GM23338 (cell line): ENCODE measurements at regions not wholly inside any gene's neighbourhood (a gene's known extent, or its start where the extent isn't known, plus 50 kb on each side); places are given as distances from the start of the nearest gene placed in this dataset.

ENCODE experiments used
- ATAC-seq: fragments of 200-7000 bp; cut with Tn5 transposase; 3 replicates; pipeline ENCODE4 v1.9.1; 2020
- DNase-seq: peaks from one replicate; pipeline ENCODE4 v3.0.0-alpha.2; 2015; ENCODE audit warnings: low spot score
- H2AFZ ChIP-seq: fragments of 200-600 bp; sonication (generic); 2 replicates; pipeline ENCODE4 v1.8.0; 2016; ENCODE audit warnings: antibody characterized with exemption, mild to moderate bottlenecking, moderate library complexity
- H3F3A ChIP-seq: fragments of 200-600 bp; sonication (generic); replicated peaks from 2 replicates; pipeline ENCODE4 v1.8.0; 2017; ENCODE audit warnings: antibody characterized with exemption, mixed run types, low read depth
- H3K27ac ChIP-seq: fragments of 200-600 bp; sonication (generic); 2 replicates; pipeline ENCODE4 v1.6.1; 2016; ENCODE audit warnings: low read depth
- H3K27me3 ChIP-seq: fragments of 200-600 bp; sonication (generic); 2 replicates; pipeline ENCODE4 v1.8.0; 2016; ENCODE audit warnings: mild to moderate bottlenecking, mixed run types, moderate library complexity; ENCODE audit not compliant: insufficient read depth
- H3K36me3 ChIP-seq: fragments of 200-600 bp; sonication (generic); 2 replicates; pipeline ENCODE4 v1.8.0; 2016; ENCODE audit warnings: mild to moderate bottlenecking; ENCODE audit not compliant: insufficient read depth
- H3K4me1 ChIP-seq: fragments of 200-600 bp; sonication (generic); 2 replicates; pipeline ENCODE4 v1.8.0; 2016; ENCODE audit warnings: mild to moderate bottlenecking, moderate library complexity; ENCODE audit not compliant: insufficient read depth
- H3K4me2 ChIP-seq: fragments of 200-600 bp; sonication (generic); 2 replicates; pipeline ENCODE4 v1.7.1; 2017; ENCODE audit warnings: mixed run types
- H3K4me3 ChIP-seq: fragments of 200-600 bp; sonication (generic); 2 replicates; pipeline ENCODE4 v1.6.1; 2016; ENCODE audit warnings: mixed run types
- H3K79me2 ChIP-seq: fragments of 200-600 bp; sonication (generic); replicated peaks from 2 replicates; pipeline ENCODE4 v1.8.0; 2017; ENCODE audit warnings: mild to moderate bottlenecking; ENCODE audit not compliant: insufficient read depth
- H3K9me2 ChIP-seq: fragments of 200-600 bp; sonication (generic); 2 replicates; pipeline ENCODE4 v1.8.0; 2017; ENCODE audit not compliant: insufficient read depth
- H4K20me1 ChIP-seq: fragments of 200-600 bp; sonication (generic); replicated peaks from 2 replicates; pipeline ENCODE4 v1.8.0; 2017; ENCODE audit warnings: mild to moderate bottlenecking; ENCODE audit not compliant: insufficient read depth
- H3K27ac Mint-ChIP-seq: 2 replicates; pipeline ENCODE4 v1.8.0; 2020; ENCODE audit warnings: inconsistent platforms, mild to moderate bottlenecking, moderate library complexity, mixed read lengths
- H3K27me3 Mint-ChIP-seq: 3 replicates; pipeline ENCODE4 v1.8.0; 2022; ENCODE audit warnings: low read depth, mild to moderate bottlenecking, moderate library complexity, mixed read lengths, inconsistent platforms; ENCODE audit not compliant: insufficient read depth, poor library complexity
- H3K36me3 Mint-ChIP-seq: 3 replicates; pipeline ENCODE4 v1.8.0; 2021; ENCODE audit warnings: low read depth, mild to moderate bottlenecking, inconsistent platforms, moderate library complexity, mixed read lengths
- H3K4me1 Mint-ChIP-seq: 3 replicates; pipeline ENCODE4 v1.8.0; 2020; ENCODE audit warnings: mild to moderate bottlenecking, inconsistent platforms, mixed read lengths
- H3K4me3 Mint-ChIP-seq: 3 replicates; pipeline ENCODE4 v1.8.0; 2021; ENCODE audit warnings: moderate library complexity, mild to moderate bottlenecking, inconsistent platforms, mixed read lengths
- H3K9me3 Mint-ChIP-seq: 3 replicates; pipeline ENCODE4 v1.8.0; 2020; ENCODE audit warnings: moderate library complexity, mild to moderate bottlenecking, inconsistent platforms, mixed read lengths
- CREB1 ChIP-seq: fragments of 250-450 bp; sonication (Bioruptor Pico); IDR thresholded peaks from 2 replicates; pipeline ENCODE4 v1.5.0; 2020; ENCODE audit warnings: low read depth, mild to moderate bottlenecking, moderate library complexity
- EZH2 ChIP-seq: fragments of 200-600 bp; sonication (generic); IDR thresholded peaks from one replicate; pipeline ENCODE4 v1.8.0; 2017; ENCODE audit warnings: antibody characterized with exemption, mild to moderate bottlenecking, low read depth; ENCODE audit not compliant: unreplicated experiment
- EZH2phosphoT487 ChIP-seq: fragments of 200-600 bp; sonication (generic); IDR thresholded peaks from one replicate; pipeline ENCODE4 v1.8.1; 2018; ENCODE audit warnings: antibody characterized with exemption; ENCODE audit not compliant: unreplicated experiment
- POLR2AphosphoS5 ChIP-seq: IDR thresholded peaks from 2 replicates; pipeline ENCODE4 v1.6.1; 2016; ENCODE audit warnings: antibody characterized with exemption, low read depth
- REST ChIP-seq: IDR thresholded peaks from one replicate; pipeline ENCODE4 v1.6.1; 2018; ENCODE audit warnings: antibody characterized with exemption; ENCODE audit not compliant: unreplicated experiment
- STAT1 ChIP-seq: IDR thresholded peaks from one replicate; pipeline ENCODE4 v1.6.1; 2016; ENCODE audit warnings: antibody characterized with exemption; ENCODE audit not compliant: unreplicated experiment
- ZNF114 ChIP-seq: fragments of 250-450 bp; sonication (Bioruptor Pico); IDR thresholded peaks from 2 replicates; pipeline ENCODE4 v1.5.0; 2020; ENCODE audit warnings: mild to moderate bottlenecking, moderate library complexity
- TF ChIP-seq, protein P1 (sequence below): fragments of 250-450 bp; sonication (Bioruptor Pico); IDR thresholded peaks from 2 replicates; pipeline ENCODE4 v1.5.0; 2020; ENCODE audit warnings: mild to moderate bottlenecking, moderate library complexity
- TF ChIP-seq, protein P2 (sequence below): IDR thresholded peaks from 2 replicates; pipeline ENCODE4 v1.6.1; 2016; ENCODE audit warnings: antibody characterized with exemption

DNA sequence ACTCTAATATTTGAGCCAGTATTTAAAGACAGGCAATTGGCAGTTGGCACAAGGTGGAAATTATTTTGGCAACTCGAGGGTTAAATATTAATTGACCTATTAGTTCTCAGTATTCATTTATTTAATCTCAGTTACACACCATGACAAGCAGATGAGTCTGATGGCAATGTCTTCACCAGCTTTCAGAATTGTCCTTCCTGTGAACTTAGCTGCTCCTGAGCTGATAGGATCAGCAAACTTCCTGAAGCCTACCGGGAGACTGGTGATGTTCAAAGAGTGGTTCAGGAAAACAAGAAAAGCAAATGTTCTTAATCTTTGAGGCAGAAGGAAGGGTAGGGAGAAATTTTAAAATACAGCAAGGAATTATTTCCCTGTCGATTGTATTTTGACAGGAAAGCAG lies 522.2 kb downstream of the SOX2 start:
- Mint-ChIP-seq H3K27me3 (no peaks in the 10 kb centered on the region), H3K4me3 (no peak overlapping the region), H3K9me3 (no peaks in the 10 kb centered on the region), H3K4me1 (peaks cover 31% of the 10 kb centered on the region), H3K36me3 (no peaks in the 10 kb centered on the region), H3K27ac (no peak overlapping the region)
- no peak overlapping the region for H3K4me2 ChIP-seq
- no peak overlapping the region for H2AFZ ChIP-seq
- no peaks in the 10 kb centered on the region for H3K79me2 ChIP-seq
- TF ChIP-seq POLR2AphosphoS5 (no peak), EZH2 (no peak), STAT1 (no peak), ZNF114 (CRISPR knock-in tag) (no peak)
- TF ChIP-seq, protein P1, sequence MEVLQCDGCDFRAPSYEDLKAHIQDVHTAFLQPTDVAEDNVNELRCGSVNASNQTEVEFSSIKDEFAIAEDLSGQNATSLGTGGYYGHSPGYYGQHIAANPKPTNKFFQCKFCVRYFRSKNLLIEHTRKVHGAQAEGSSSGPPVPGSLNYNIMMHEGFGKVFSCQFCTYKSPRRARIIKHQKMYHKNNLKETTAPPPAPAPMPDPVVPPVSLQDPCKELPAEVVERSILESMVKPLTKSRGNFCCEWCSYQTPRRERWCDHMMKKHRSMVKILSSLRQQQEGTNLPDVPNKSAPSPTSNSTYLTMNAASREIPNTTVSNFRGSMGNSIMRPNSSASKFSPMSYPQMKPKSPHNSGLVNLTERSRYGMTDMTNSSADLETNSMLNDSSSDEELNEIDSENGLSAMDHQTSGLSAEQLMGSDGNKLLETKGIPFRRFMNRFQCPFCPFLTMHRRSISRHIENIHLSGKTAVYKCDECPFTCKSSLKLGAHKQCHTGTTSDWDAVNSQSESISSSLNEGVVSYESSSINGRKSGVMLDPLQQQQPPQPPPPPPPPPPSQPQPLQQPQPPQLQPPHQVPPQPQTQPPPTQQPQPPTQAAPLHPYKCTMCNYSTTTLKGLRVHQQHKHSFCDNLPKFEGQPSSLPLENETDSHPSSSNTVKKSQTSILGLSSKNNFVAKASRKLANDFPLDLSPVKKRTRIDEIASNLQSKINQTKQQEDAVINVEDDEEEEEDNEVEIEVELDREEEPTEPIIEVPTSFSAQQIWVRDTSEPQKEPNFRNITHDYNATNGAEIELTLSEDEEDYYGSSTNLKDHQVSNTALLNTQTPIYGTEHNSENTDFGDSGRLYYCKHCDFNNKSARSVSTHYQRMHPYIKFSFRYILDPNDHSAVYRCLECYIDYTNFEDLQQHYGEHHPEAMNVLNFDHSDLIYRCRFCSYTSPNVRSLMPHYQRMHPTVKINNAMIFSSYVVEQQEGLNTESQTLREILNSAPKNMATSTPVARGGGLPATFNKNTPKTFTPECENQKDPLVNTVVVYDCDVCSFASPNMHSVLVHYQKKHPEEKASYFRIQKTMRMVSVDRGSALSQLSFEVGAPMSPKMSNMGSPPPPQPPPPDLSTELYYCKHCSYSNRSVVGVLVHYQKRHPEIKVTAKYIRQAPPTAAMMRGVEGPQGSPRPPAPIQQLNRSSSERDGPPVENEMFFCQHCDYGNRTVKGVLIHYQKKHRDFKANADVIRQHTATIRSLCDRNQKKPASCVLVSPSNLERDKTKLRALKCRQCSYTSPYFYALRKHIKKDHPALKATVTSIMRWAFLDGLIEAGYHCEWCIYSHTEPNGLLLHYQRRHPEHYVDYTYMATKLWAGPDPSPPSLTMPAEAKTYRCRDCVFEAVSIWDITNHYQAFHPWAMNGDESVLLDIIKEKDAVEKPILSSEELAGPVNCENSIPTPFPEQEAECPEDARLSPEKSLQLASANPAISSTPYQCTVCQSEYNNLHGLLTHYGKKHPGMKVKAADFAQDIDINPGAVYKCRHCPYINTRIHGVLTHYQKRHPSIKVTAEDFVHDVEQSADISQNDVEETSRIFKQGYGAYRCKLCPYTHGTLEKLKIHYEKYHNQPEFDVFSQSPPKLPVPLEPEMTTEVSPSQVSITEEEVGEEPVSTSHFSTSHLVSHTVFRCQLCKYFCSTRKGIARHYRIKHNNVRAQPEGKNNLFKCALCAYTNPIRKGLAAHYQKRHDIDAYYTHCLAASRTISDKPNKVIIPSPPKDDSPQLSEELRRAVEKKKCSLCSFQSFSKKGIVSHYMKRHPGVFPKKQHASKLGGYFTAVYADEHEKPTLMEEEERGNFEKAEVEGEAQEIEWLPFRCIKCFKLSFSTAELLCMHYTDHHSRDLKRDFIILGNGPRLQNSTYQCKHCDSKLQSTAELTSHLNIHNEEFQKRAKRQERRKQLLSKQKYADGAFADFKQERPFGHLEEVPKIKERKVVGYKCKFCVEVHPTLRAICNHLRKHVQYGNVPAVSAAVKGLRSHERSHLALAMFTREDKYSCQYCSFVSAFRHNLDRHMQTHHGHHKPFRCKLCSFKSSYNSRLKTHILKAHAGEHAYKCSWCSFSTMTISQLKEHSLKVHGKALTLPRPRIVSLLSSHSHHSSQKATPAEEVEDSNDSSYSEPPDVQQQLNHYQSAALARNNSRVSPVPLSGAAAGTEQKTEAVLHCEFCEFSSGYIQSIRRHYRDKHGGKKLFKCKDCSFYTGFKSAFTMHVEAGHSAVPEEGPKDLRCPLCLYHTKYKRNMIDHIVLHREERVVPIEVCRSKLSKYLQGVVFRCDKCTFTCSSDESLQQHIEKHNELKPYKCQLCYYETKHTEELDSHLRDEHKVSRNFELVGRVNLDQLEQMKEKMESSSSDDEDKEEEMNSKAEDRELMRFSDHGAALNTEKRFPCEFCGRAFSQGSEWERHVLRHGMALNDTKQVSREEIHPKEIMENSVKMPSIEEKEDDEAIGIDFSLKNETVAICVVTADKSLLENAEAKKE (CRISPR knock-in tag) = no peak
- H3K36me3 ChIP-seq = no peaks in the 10 kb centered on the region
- H3K27me3 ChIP-seq = no peaks in the 10 kb centered on the region
- H3K27ac ChIP-seq = no peak overlapping the region
- ATAC-seq (no peak), DNase-seq (no peak)
- H3F3A ChIP-seq = no peaks in the 10 kb centered on the region
- H3K4me1 ChIP-seq = no peaks in the 10 kb centered on the region
- no peaks in the 10 kb centered on the region for H3K9me2 ChIP-seq
- no peak overlapping the region for H3K4me3 ChIP-seq
- no peaks in the 10 kb centered on the region for H4K20me1 ChIP-seq

- 0 out of 2 replicates have a peak, but pooled peaks cover 3% of the 10 kb centered on the region for H3K4me1 ChIP-seq
- ATAC-seq (no peak), DNase-seq (no peak)
- H2AFZ ChIP-seq = no peak overlapping the region
- no peaks in the 10 kb centered on the region for H3K27me3 ChIP-seq
- Mint-ChIP-seq H3K9me3 (no peaks in the 10 kb centered on the region), H3K36me3 (no peaks in the 10 kb centered on the region), H3K4me3 (no peak overlapping the region), H3K27me3 (no peaks in the 10 kb centered on the region), H3K27ac (no peak overlapping the region), H3K4me1 (peaks cover 31% of the 10 kb centered on the region)
- no peaks in the 10 kb centered on the region for H3K79me2 ChIP-seq
- H3F3A ChIP-seq = no peaks in the 10 kb centered on the region
- H4K20me1 ChIP-seq = no peaks in the 10 kb centered on the region
- H3K4me2 ChIP-seq = no peak overlapping the region
- no peaks in the 10 kb centered on the region for H3K36me3 ChIP-seq
- no peaks in the 10 kb centered on the region for H3K9me2 ChIP-seq
- no peak overlapping the region for H3K27ac ChIP-seq
- H3K4me3 ChIP-seq = no peak overlapping the region
- TF ChIP-seq CREB1 (CRISPR knock-in tag) (no peak), STAT1 (no peak), POLR2AphosphoS5 (no peak), EZH2phosphoT487 (no peak), ZNF114 (CRISPR knock-in tag) (no peak), REST (no peak)
- TF ChIP-seq, protein P2, sequence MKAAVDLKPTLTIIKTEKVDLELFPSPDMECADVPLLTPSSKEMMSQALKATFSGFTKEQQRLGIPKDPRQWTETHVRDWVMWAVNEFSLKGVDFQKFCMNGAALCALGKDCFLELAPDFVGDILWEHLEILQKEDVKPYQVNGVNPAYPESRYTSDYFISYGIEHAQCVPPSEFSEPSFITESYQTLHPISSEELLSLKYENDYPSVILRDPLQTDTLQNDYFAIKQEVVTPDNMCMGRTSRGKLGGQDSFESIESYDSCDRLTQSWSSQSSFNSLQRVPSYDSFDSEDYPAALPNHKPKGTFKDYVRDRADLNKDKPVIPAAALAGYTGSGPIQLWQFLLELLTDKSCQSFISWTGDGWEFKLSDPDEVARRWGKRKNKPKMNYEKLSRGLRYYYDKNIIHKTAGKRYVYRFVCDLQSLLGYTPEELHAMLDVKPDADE = no peak
Measured at GRCh38 chr3:182234881-182235280, 523.2 kb downstream of the SOX2 start.
